ENCODE measurements at regions not wholly inside any gene's neighbourhood (a gene's known extent, or its start where the extent isn't known, plus 50 kb on each side); places are given as distances from the start of the nearest gene placed in this dataset.
"Not testable (repeated sequence)": the region's sequence is repeated elsewhere in the genome, so short reads cannot be mapped to it uniquely, and the experiment has no call there.

- H3K27ac ChIP-seq (ENCODE audit: low read length): no peak overlapping the region
- H3K9me3 ChIP-seq (ENCODE audit: control insufficient read depth in 2 of 2, low read length in 2 of 2): peaks cover 0 to 6% of the 10 kb centered on the region in 2 donors
- H3K36me3 ChIP-seq (ENCODE audit: control insufficient read depth in 2 of 2, insufficient read depth in 2 of 2, low read length in 2 of 2): no peaks in the 10 kb centered on the region
- no peaks in the 10 kb centered on the region for H3K4me1 ChIP-seq (ENCODE audit: control insufficient read depth, insufficient read depth, low read length)
- H3K9ac ChIP-seq (ENCODE audit: low read length in 2 of 2): no peak overlapping the region
- H3K27me3 ChIP-seq (ENCODE audit: control insufficient read depth in 1 of 2, insufficient read depth in 2 of 2, low read length in 2 of 2): no peaks in the 10 kb centered on the region
- H3K4me3 ChIP-seq (ENCODE audit: low read length in 2 of 2): no peak overlapping the region
Observed at GRCh38 chr9:79425840-79426239, 145.9 kb upstream of the TLE4 start.

- no peak overlapping the region for H3K4me3 ChIP-seq (ENCODE audit: low read length in 2 of 2)
- H3K36me3 ChIP-seq (ENCODE audit: control insufficient read depth in 2 of 2, insufficient read depth in 2 of 2, low read length in 2 of 2): no peaks in the 10 kb centered on the region
- H3K9ac ChIP-seq (ENCODE audit: low read length in 2 of 2): no peak overlapping the region
- H3K27me3 ChIP-seq (ENCODE audit: control insufficient read depth in 1 of 2, insufficient read depth in 2 of 2, low read length in 2 of 2): no peaks in the 10 kb centered on the region
- no peak overlapping the region for H3K27ac ChIP-seq (ENCODE audit: low read length)
- H3K4me1 ChIP-seq (ENCODE audit: control insufficient read depth, insufficient read depth, low read length): no peaks in the 10 kb centered on the region
- peaks cover 0 to 6% of the 10 kb centered on the region in 2 donors for H3K9me3 ChIP-seq (ENCODE audit: control insufficient read depth in 2 of 2, low read length in 2 of 2)
Observed at GRCh38 chr9:79428422-79428821, 143.3 kb upstream of the TLE4 start.

GRCh38 chr9:79430619-79431018 is 141.1 kb upstream of the TLE4 start:
- Histone ChIP-seq H3K9me3 (ENCODE audit: control insufficient read depth in 2 of 2, low read length in 2 of 2) (peaks cover 0 to 6% of the 10 kb centered on the region in 2 donors), H3K36me3 (ENCODE audit: control insufficient read depth in 2 of 2, insufficient read depth in 2 of 2, low read length in 2 of 2) (no peaks in the 10 kb centered on the region), H3K9ac (ENCODE audit: low read length in 2 of 2) (no peak overlapping the region), H3K27me3 (ENCODE audit: control insufficient read depth in 1 of 2, insufficient read depth in 2 of 2, low read length in 2 of 2) (no peaks in the 10 kb centered on the region), H3K27ac (ENCODE audit: low read length) (no peak overlapping the region), H3K4me3 (ENCODE audit: low read length in 2 of 2) (no peak overlapping the region), H3K4me1 (ENCODE audit: control insufficient read depth, insufficient read depth, low read length) (no peaks in the 10 kb centered on the region)

- H3K27me3 ChIP-seq (ENCODE audit: control insufficient read depth in 1 of 2, insufficient read depth in 2 of 2, low read length in 2 of 2): no peaks in the 10 kb centered on the region
Observed at GRCh38 chr9:79431019-79431679, 140.6 kb upstream of the TLE4 start.

GRCh38 chr9:79432485-79432884 is 139.3 kb upstream of the TLE4 start:
- Histone ChIP-seq H3K9me3 (ENCODE audit: control insufficient read depth in 2 of 2, low read length in 2 of 2) (no peaks in the 10 kb centered on the region), H3K36me3 (ENCODE audit: control insufficient read depth in 2 of 2, insufficient read depth in 2 of 2, low read length in 2 of 2) (no peaks in the 10 kb centered on the region), H3K27ac (ENCODE audit: low read length) (no peak overlapping the region), H3K9ac (ENCODE audit: low read length in 2 of 2) (no peak overlapping the region), H3K4me3 (ENCODE audit: low read length in 2 of 2) (no peak overlapping the region), H3K4me1 (ENCODE audit: control insufficient read depth, insufficient read depth, low read length) (no peaks in the 10 kb centered on the region), H3K27me3 (ENCODE audit: control insufficient read depth in 1 of 2, insufficient read depth in 2 of 2, low read length in 2 of 2) (no peaks in the 10 kb centered on the region)

More at GRCh38 chr9:79431019-79431679, 140.6 kb upstream of the TLE4 start:
- Histone ChIP-seq H3K9ac (ENCODE audit: low read length in 2 of 2) (no peak overlapping the region), H3K4me3 (ENCODE audit: low read length in 2 of 2) (no peak overlapping the region), H3K4me1 (ENCODE audit: control insufficient read depth, insufficient read depth, low read length) (no peaks in the 10 kb centered on the region), H3K9me3 (ENCODE audit: control insufficient read depth in 2 of 2, low read length in 2 of 2) (peaks cover 0 to 6% of the 10 kb centered on the region in 2 donors), H3K27ac (ENCODE audit: low read length) (no peak overlapping the region), H3K36me3 (ENCODE audit: control insufficient read depth in 2 of 2, insufficient read depth in 2 of 2, low read length in 2 of 2) (no peaks in the 10 kb centered on the region)

GRCh38 chr9:79433703-79434102 is 138.1 kb upstream of the TLE4 start:
- no peaks in the 10 kb centered on the region for H3K36me3 ChIP-seq (ENCODE audit: control insufficient read depth in 2 of 2, insufficient read depth in 2 of 2, low read length in 2 of 2)
- H3K9ac ChIP-seq (ENCODE audit: low read length in 2 of 2): no peak overlapping the region
- no peak overlapping the region for H3K4me3 ChIP-seq (ENCODE audit: low read length in 2 of 2)
- H3K27me3 ChIP-seq (ENCODE audit: control insufficient read depth in 1 of 2, insufficient read depth in 2 of 2, low read length in 2 of 2): peaks cover 0 to 3% of the 10 kb centered on the region in 2 donors
- H3K9me3 ChIP-seq (ENCODE audit: control insufficient read depth in 2 of 2, low read length in 2 of 2): no peaks in the 10 kb centered on the region
- H3K27ac ChIP-seq (ENCODE audit: low read length): no peak overlapping the region
- no peaks in the 10 kb centered on the region for H3K4me1 ChIP-seq (ENCODE audit: control insufficient read depth, insufficient read depth, low read length)

- H3K4me3 ChIP-seq (ENCODE audit: low read length in 2 of 2); H3K27ac ChIP-seq (ENCODE audit: low read length); H3K27me3 ChIP-seq (ENCODE audit: control insufficient read depth in 1 of 2, insufficient read depth in 2 of 2, low read length in 2 of 2); H3K9me3 ChIP-seq (ENCODE audit: control insufficient read depth in 2 of 2, low read length in 2 of 2); H3K4me1 ChIP-seq (ENCODE audit: control insufficient read depth, insufficient read depth, low read length); H3K9ac ChIP-seq (ENCODE audit: low read length in 2 of 2); H3K36me3 ChIP-seq (ENCODE audit: control insufficient read depth in 2 of 2, insufficient read depth in 2 of 2, low read length in 2 of 2): not testable (repeated sequence)
Observed at GRCh38 chr9:79439221-79439620, 132.5 kb upstream of the TLE4 start.

- Histone ChIP-seq H3K9me3 (ENCODE audit: control insufficient read depth in 2 of 2, low read length in 2 of 2) (no peaks in the 10 kb centered on the region), H3K4me3 (ENCODE audit: low read length in 2 of 2) (no peak overlapping the region), H3K9ac (ENCODE audit: low read length in 2 of 2) (no peak overlapping the region), H3K27ac (ENCODE audit: low read length) (no peak overlapping the region), H3K36me3 (ENCODE audit: control insufficient read depth in 2 of 2, insufficient read depth in 2 of 2, low read length in 2 of 2) (no peaks in the 10 kb centered on the region), H3K4me1 (ENCODE audit: control insufficient read depth, insufficient read depth, low read length) (no peaks in the 10 kb centered on the region), H3K27me3 (ENCODE audit: control insufficient read depth in 1 of 2, insufficient read depth in 2 of 2, low read length in 2 of 2) (no peaks in the 10 kb centered on the region)
Observed at GRCh38 chr9:79446523-79447307, 125.0 kb upstream of the TLE4 start.

- Histone ChIP-seq H3K27ac (ENCODE audit: low read length) (no peak overlapping the region), H3K36me3 (ENCODE audit: control insufficient read depth in 2 of 2, insufficient read depth in 2 of 2, low read length in 2 of 2) (no peaks in the 10 kb centered on the region), H3K4me3 (ENCODE audit: low read length in 2 of 2) (no peak overlapping the region), H3K27me3 (ENCODE audit: control insufficient read depth in 1 of 2, insufficient read depth in 2 of 2, low read length in 2 of 2) (no peaks in the 10 kb centered on the region), H3K4me1 (ENCODE audit: control insufficient read depth, insufficient read depth, low read length) (no peaks in the 10 kb centered on the region), H3K9me3 (ENCODE audit: control insufficient read depth in 2 of 2, low read length in 2 of 2) (no peaks in the 10 kb centered on the region), H3K9ac (ENCODE audit: low read length in 2 of 2) (no peak overlapping the region)
Observed at GRCh38 chr9:79447308-79447605, 124.5 kb upstream of the TLE4 start.

- no peaks in the 10 kb centered on the region for H3K36me3 ChIP-seq (ENCODE audit: control insufficient read depth in 2 of 2, insufficient read depth in 2 of 2, low read length in 2 of 2)
- H3K9ac ChIP-seq (ENCODE audit: low read length in 2 of 2): no peak overlapping the region
- no peak overlapping the region for H3K4me3 ChIP-seq (ENCODE audit: low read length in 2 of 2)
- H3K27ac ChIP-seq (ENCODE audit: low read length): no peak overlapping the region
- H3K9me3 ChIP-seq (ENCODE audit: control insufficient read depth in 2 of 2, low read length in 2 of 2): no peaks in the 10 kb centered on the region
- H3K27me3 ChIP-seq (ENCODE audit: control insufficient read depth in 1 of 2, insufficient read depth in 2 of 2, low read length in 2 of 2): no peaks in the 10 kb centered on the region
- H3K4me1 ChIP-seq (ENCODE audit: control insufficient read depth, insufficient read depth, low read length): no peaks in the 10 kb centered on the region
Observed at GRCh38 chr9:79447762-79448161, 124.0 kb upstream of the TLE4 start.

- no peaks in the 10 kb centered on the region for H3K4me1 ChIP-seq (ENCODE audit: control insufficient read depth, insufficient read depth, low read length)
- H3K36me3 ChIP-seq (ENCODE audit: control insufficient read depth in 2 of 2, insufficient read depth in 2 of 2, low read length in 2 of 2): no peaks in the 10 kb centered on the region
- H3K27ac ChIP-seq (ENCODE audit: low read length): no peak overlapping the region
- no peak overlapping the region for H3K4me3 ChIP-seq (ENCODE audit: low read length in 2 of 2)
- no peaks in the 10 kb centered on the region for H3K27me3 ChIP-seq (ENCODE audit: control insufficient read depth in 1 of 2, insufficient read depth in 2 of 2, low read length in 2 of 2)
- H3K9ac ChIP-seq (ENCODE audit: low read length in 2 of 2): no peak overlapping the region
- H3K9me3 ChIP-seq (ENCODE audit: control insufficient read depth in 2 of 2, low read length in 2 of 2): no peaks in the 10 kb centered on the region
Observed at GRCh38 chr9:79452265-79452664, 119.5 kb upstream of the TLE4 start.
